Activated CD4-positive, alpha-beta memory T cell treated with anti-CD3 and anti-CD28 coated beads for 36 hours (primary cell): ENCODE measurements at regions not wholly inside any gene's neighbourhood (a gene's known extent, or its start where the extent isn't known, plus 50 kb on each side); places are given as distances from the start of the nearest gene placed in this dataset.

ENCODE experiments used
- CTCF ChIA-PET: fragments of 350-600 bp; sonication (Branson Sonifier 250); formaldehyde crosslinking; loops from one replicate; lab custom pipeline; 2021; ENCODE audit warnings: antibody characterized with exemption, inconsistent platforms; lab: Charles Lee
- POLR2A ChIA-PET: fragments of 350-600 bp; sonication (Branson Sonifier 250); formaldehyde crosslinking; loops from one replicate; lab custom pipeline; 2021; ENCODE audit warnings: antibody characterized with exemption; lab: Charles Lee
- DNase-seq: peaks from one replicate; pipeline ENCODE4 v3.0.0-alpha.2; 2020
- H3K27ac Mint-ChIP-seq: one replicate; pipeline ENCODE4 v1.8.0; 2021; ENCODE audit warnings: mixed read lengths
- H3K27me3 Mint-ChIP-seq: one replicate; pipeline ENCODE4 v1.8.0; 2021; ENCODE audit warnings: mixed read lengths
- H3K36me3 Mint-ChIP-seq: one replicate; pipeline ENCODE4 v1.8.0; 2021; ENCODE audit warnings: mixed read lengths
- H3K4me1 Mint-ChIP-seq: one replicate; pipeline ENCODE4 v1.8.0; 2021; ENCODE audit warnings: low read depth, mixed read lengths
- H3K4me3 Mint-ChIP-seq: one replicate; pipeline ENCODE4 v1.8.0; 2021; ENCODE audit warnings: mild to moderate bottlenecking, mixed read lengths
- H3K9me3 Mint-ChIP-seq: one replicate; pipeline ENCODE4 v1.8.0; 2021; ENCODE audit warnings: mixed read lengths
- intact Hi-C: fragments of 100-400 bp; cut with micrococcal nuclease; formaldehyde crosslinking; loops from one replicate; pipeline ENCODE4 v1.15.1; 2023

- ChIA-PET POLR2A (no interaction called here), CTCF (no interaction called here)
- intact Hi-C loops: no loop called here
- no peak overlapping the region for H3K27ac Mint-ChIP-seq
- no peak for DNase-seq
- H3K4me1 Mint-ChIP-seq: no peaks in the 10 kb centered on the region
- H3K36me3 Mint-ChIP-seq: no peaks in the 10 kb centered on the region
- H3K9me3 Mint-ChIP-seq: peaks cover 10% of the 10 kb centered on the region
- no peaks in the 10 kb centered on the region for H3K27me3 Mint-ChIP-seq
- no peak overlapping the region for H3K4me3 Mint-ChIP-seq
These were observed 834.1 kb upstream of the PRMT6 start for GRCh38 chr1:106222403-106222802.

- H3K36me3 Mint-ChIP-seq: no peaks in the 10 kb centered on the region
- H3K4me1 Mint-ChIP-seq: no peaks in the 10 kb centered on the region
- no peak for DNase-seq
- no peak overlapping the region for H3K27ac Mint-ChIP-seq
- no peak overlapping the region for H3K4me3 Mint-ChIP-seq
- ChIA-PET CTCF (no interaction called here), POLR2A (no interaction called here)
- no peaks in the 10 kb centered on the region for H3K27me3 Mint-ChIP-seq
- peaks cover 10% of the 10 kb centered on the region for H3K9me3 Mint-ChIP-seq
- intact Hi-C loops: no loop called here
These were observed 833.3 kb upstream of the PRMT6 start for GRCh38 chr1:106223213-106223612.

- Mint-ChIP-seq H3K36me3 (no peaks in the 10 kb centered on the region), H3K27me3 (no peaks in the 10 kb centered on the region), H3K4me3 (no peak overlapping the region), H3K4me1 (no peaks in the 10 kb centered on the region), H3K27ac (no peak overlapping the region), H3K9me3 (peaks cover 10% of the 10 kb centered on the region)
- ChIA-PET CTCF (no interaction called here), POLR2A (no interaction called here)
- no peak for DNase-seq
- intact Hi-C loops: no loop called here
These were observed 832.0 kb upstream of the PRMT6 start for GRCh38 chr1:106224426-106224825.

GRCh38 chr1:106225403-106225802, 831.1 kb upstream of the PRMT6 start:
- ChIA-PET CTCF (no interaction called here), POLR2A (no interaction called here)
- H3K27ac Mint-ChIP-seq: no peak overlapping the region
- H3K27me3 Mint-ChIP-seq: no peaks in the 10 kb centered on the region
- no peaks in the 10 kb centered on the region for H3K36me3 Mint-ChIP-seq
- peaks cover 10% of the 10 kb centered on the region for H3K9me3 Mint-ChIP-seq
- DNase-seq: no peak
- H3K4me1 Mint-ChIP-seq: no peaks in the 10 kb centered on the region
- H3K4me3 Mint-ChIP-seq: no peak overlapping the region
- intact Hi-C loops: no loop called here

GRCh38 chr1:106226550-106226949, 829.9 kb upstream of the PRMT6 start:
- Mint-ChIP-seq H3K27me3 (no peaks in the 10 kb centered on the region), H3K4me1 (no peaks in the 10 kb centered on the region), H3K27ac (no peak overlapping the region), H3K36me3 (no peaks in the 10 kb centered on the region), H3K4me3 (no peak overlapping the region), H3K9me3 (peaks cover 6% of the 10 kb centered on the region)
- intact Hi-C loops: no loop called here
- ChIA-PET POLR2A (no interaction called here), CTCF (no interaction called here)
- DNase-seq: no peak

GRCh38 chr1:106232128-106232527, 824.3 kb upstream of the PRMT6 start:
- ChIA-PET CTCF (no interaction called here), POLR2A (no interaction called here)
- no peak for DNase-seq
- intact Hi-C loops: no loop called here
- Mint-ChIP-seq H3K4me3 (no peak overlapping the region), H3K27me3 (no peaks in the 10 kb centered on the region), H3K27ac (no peak overlapping the region), H3K36me3 (no peaks in the 10 kb centered on the region), H3K9me3 (peaks cover 9% of the 10 kb centered on the region), H3K4me1 (no peaks in the 10 kb centered on the region)

GRCh38 chr1:106233511-106233910, 823.0 kb upstream of the PRMT6 start:
- intact Hi-C loops: no loop called here

GRCh38 chr1:106249365-106249764, 807.1 kb upstream of the PRMT6 start:
- Mint-ChIP-seq H3K27me3 (no peaks in the 10 kb centered on the region), H3K4me3 (no peak overlapping the region), H3K27ac (no peak overlapping the region), H3K9me3 (peaks cover 8% of the 10 kb centered on the region), H3K4me1 (no peaks in the 10 kb centered on the region), H3K36me3 (no peaks in the 10 kb centered on the region)
- intact Hi-C loops: no loop called here
- no peak for DNase-seq
- ChIA-PET POLR2A (no interaction called here), CTCF (no interaction called here)

More at GRCh38 chr1:106233511-106233910, 823.0 kb upstream of the PRMT6 start:
- Mint-ChIP-seq H3K27me3 (no peaks in the 10 kb centered on the region), H3K36me3 (no peaks in the 10 kb centered on the region), H3K9me3 (peaks cover 9% of the 10 kb centered on the region), H3K4me3 (no peak overlapping the region), H3K27ac (no peak overlapping the region), H3K4me1 (no peaks in the 10 kb centered on the region)
- CTCF ChIA-PET: no interaction called here
- DNase-seq: no peak
- POLR2A ChIA-PET: no interaction called here

- intact Hi-C loops: no loop called here
- no peak for DNase-seq
- Mint-ChIP-seq H3K4me1 (no peaks in the 10 kb centered on the region), H3K9me3 (peaks cover 4% of the 10 kb centered on the region), H3K27ac (no peak overlapping the region), H3K36me3 (no peaks in the 10 kb centered on the region), H3K27me3 (no peaks in the 10 kb centered on the region), H3K4me3 (no peak overlapping the region)
- CTCF ChIA-PET: no interaction called here
- POLR2A ChIA-PET: no interaction called here
These were observed 806.7 kb upstream of the PRMT6 start for GRCh38 chr1:106249810-106250209.

- Mint-ChIP-seq H3K9me3 (peaks cover 14% of the 10 kb centered on the region), H3K4me1 (no peaks in the 10 kb centered on the region), H3K27ac (no peak overlapping the region), H3K4me3 (no peak overlapping the region), H3K36me3 (no peaks in the 10 kb centered on the region), H3K27me3 (no peaks in the 10 kb centered on the region)
- POLR2A ChIA-PET: no interaction called here
- intact Hi-C loops: no loop called here
- CTCF ChIA-PET: no interaction called here
- DNase-seq: no peak
These were observed 801.7 kb upstream of the PRMT6 start for GRCh38 chr1:106254748-106255147.

GRCh38 chr1:106266786-106267185, 789.7 kb upstream of the PRMT6 start:
- Mint-ChIP-seq H3K9me3 (peaks cover 30% of the 10 kb centered on the region), H3K4me3 (no peak overlapping the region), H3K36me3 (no peaks in the 10 kb centered on the region), H3K4me1 (no peaks in the 10 kb centered on the region), H3K27ac (no peak overlapping the region), H3K27me3 (no peaks in the 10 kb centered on the region)
- no peak for DNase-seq
- ChIA-PET POLR2A (no interaction called here), CTCF (no interaction called here)
- intact Hi-C loops: no loop called here

- DNase-seq: no peak
- Mint-ChIP-seq H3K4me3 (no peak overlapping the region), H3K27ac (no peak overlapping the region), H3K27me3 (no peaks in the 10 kb centered on the region), H3K36me3 (no peaks in the 10 kb centered on the region), H3K9me3 (peaks cover 28% of the 10 kb centered on the region), H3K4me1 (no peaks in the 10 kb centered on the region)
- intact Hi-C loops: no loop called here
- POLR2A ChIA-PET: no interaction called here
- CTCF ChIA-PET: interaction anchor here (0.6 kb wide), 1 partner anchor 221 kb away, joined by 4 read pairs; no protein-coding TSS in a partner anchor
These were observed 788.4 kb upstream of the PRMT6 start for GRCh38 chr1:106268070-106268469.

GRCh38 chr1:106276871-106277270, 779.6 kb upstream of the PRMT6 start:
- peaks cover 3% of the 10 kb centered on the region for H3K9me3 Mint-ChIP-seq
- H3K4me3 Mint-ChIP-seq: no peak overlapping the region
- no peak overlapping the region for H3K27ac Mint-ChIP-seq
- no peaks in the 10 kb centered on the region for H3K4me1 Mint-ChIP-seq
- no peaks in the 10 kb centered on the region for H3K27me3 Mint-ChIP-seq
- intact Hi-C loops: no loop called here
- ChIA-PET CTCF (no interaction called here), POLR2A (no interaction called here)
- no peak for DNase-seq
- H3K36me3 Mint-ChIP-seq: no peaks in the 10 kb centered on the region
